ENCODE measurements at regions not wholly inside any gene's neighbourhood (a gene's known extent, or its start where the extent isn't known, plus 50 kb on each side); places are given as distances from the start of the nearest gene placed in this dataset.

DNA sequence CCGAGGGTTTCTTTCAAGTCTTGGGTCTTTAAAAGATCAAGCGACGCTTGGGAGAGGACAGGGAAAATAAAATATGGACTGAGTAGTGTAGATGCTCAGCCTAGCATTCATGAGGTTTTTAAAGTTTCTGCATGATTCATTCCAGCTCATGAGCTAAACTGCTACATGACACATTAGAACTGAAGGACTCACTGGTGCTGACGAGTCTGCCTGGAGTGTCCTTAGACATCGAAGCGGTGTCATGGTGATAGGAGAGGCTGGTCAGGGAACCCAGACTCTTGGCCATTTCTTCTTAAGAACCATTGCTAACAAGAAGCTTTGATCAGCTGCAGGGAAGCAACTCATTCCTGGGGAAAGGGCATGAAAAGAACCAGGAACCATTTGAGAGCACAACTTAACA lies 158.6 kb downstream of the TRIML1 start:
- TF ChIP-seq POLR2AphosphoS5 (IDR thresholded peaks at IDR 0.05; ENCODE audit: low read depth, low read length) (no peak), REST (IDR thresholded peaks at IDR 0.05; ENCODE audit: insufficient read depth in 1 of 2, low read depth in 2 of 2, low read length in 2 of 2) (no peak)
